B cell (primary cell): ENCODE measurements at regions not wholly inside any gene's neighbourhood (a gene's known extent, or its start where the extent isn't known, plus 50 kb on each side); places are given as distances from the start of the nearest gene placed in this dataset.

Experiments used
- CTCF ChIP-seq: fragments of 200-600 bp; IDR thresholded peaks from one replicate; pipeline ENCODE4 v1.8.0; 2022; ENCODE audit warnings: antibody characterized with exemption, mild to moderate bottlenecking
- EZH2 ChIP-seq: IDR thresholded peaks from 2 replicates; pipeline ENCODE4 v1.6.1; 2012; ENCODE audit warnings: borderline replicate concordance, low read depth, mild to moderate bottlenecking, moderate library complexity, low read length; ENCODE audit not compliant: insufficient read depth, poor library complexity, severe bottlenecking

- no peak for TF ChIP-seq CTCF
- no peak for TF ChIP-seq EZH2
Observed at GRCh38 chr4:74548561-74548960, 103.6 kb downstream of the AREG start.
